ENCODE measurements at regions not wholly inside any gene's neighbourhood (a gene's known extent, or its start where the extent isn't known, plus 50 kb on each side); places are given as distances from the start of the nearest gene placed in this dataset.

- H3K4me3 ChIP-seq (ENCODE audit: insufficient read length, low read depth), result no peak overlapping the region
- H3K9ac ChIP-seq (ENCODE audit: insufficient read length, low read depth), result no peak overlapping the region
- TF ChIP-seq YY1 (IDR thresholded peaks at IDR 0.05; ENCODE audit: insufficient read depth, insufficient read length), result no peak
- no peak for TF ChIP-seq ZNF274 (IDR thresholded peaks at IDR 0.05; ENCODE audit: low read depth, low read length)
- TF ChIP-seq SUZ12 (IDR thresholded peaks at IDR 0.05; ENCODE audit: extremely low read depth, insufficient read depth, insufficient read length), result no peak
- no peak for DNase-seq (ENCODE audit: low read depth, low spot score)
- no peaks in the 10 kb centered on the region for H3K9me3 ChIP-seq (ENCODE audit: insufficient read depth, low read length)
- no peaks in the 10 kb centered on the region for H3K27me3 ChIP-seq (ENCODE audit: insufficient read depth, insufficient read length)
- H3K36me3 ChIP-seq (ENCODE audit: insufficient read depth, insufficient read length, low read length), result no peaks in the 10 kb centered on the region
- no peaks in the 10 kb centered on the region for H3K4me1 ChIP-seq (ENCODE audit: insufficient read depth, insufficient read length)
Measured at GRCh38 chr10:33573606-33574005, 239.1 kb upstream of the NRP1 start.

- TF ChIP-seq ZNF274 (IDR thresholded peaks at IDR 0.05; ENCODE audit: low read depth, low read length), result no peak
- TF ChIP-seq SUZ12 (IDR thresholded peaks at IDR 0.05; ENCODE audit: extremely low read depth, insufficient read depth, insufficient read length), result no peak
- TF ChIP-seq YY1 (IDR thresholded peaks at IDR 0.05; ENCODE audit: insufficient read depth, insufficient read length), result no peak
- Histone ChIP-seq H3K9me3 (ENCODE audit: insufficient read depth, low read length) (no peaks in the 10 kb centered on the region), H3K9ac (ENCODE audit: insufficient read length, low read depth) (no peak overlapping the region), H3K4me3 (ENCODE audit: insufficient read length, low read depth) (no peak overlapping the region), H3K36me3 (ENCODE audit: insufficient read depth, insufficient read length, low read length) (no peaks in the 10 kb centered on the region), H3K27me3 (ENCODE audit: insufficient read depth, insufficient read length) (no peaks in the 10 kb centered on the region), H3K4me1 (ENCODE audit: insufficient read depth, insufficient read length) (no peaks in the 10 kb centered on the region)
- DNase-seq (ENCODE audit: low read depth, low spot score), result no peak
Measured at GRCh38 chr10:33571616-33572015, 237.1 kb upstream of the NRP1 start.

DNA sequence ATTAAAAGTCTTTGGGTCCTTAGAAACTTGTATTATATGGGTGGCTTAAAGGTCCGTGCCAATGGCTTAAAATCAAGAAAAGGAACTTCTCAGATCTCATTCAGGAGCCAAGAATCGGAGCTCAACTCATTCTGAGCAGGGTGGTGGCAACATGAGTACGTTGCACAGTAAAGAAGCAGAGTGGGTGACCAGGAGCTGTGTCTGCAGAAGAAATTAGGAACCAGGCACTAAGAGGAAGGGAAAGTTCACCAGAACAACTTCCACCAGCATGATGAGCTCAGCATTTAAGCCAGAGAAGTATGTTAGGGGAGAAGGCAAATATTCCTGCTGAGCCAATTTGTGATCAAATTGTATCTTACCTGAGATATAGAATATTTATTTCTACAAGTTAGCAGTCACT is 236.0 kb upstream of the NRP1 start:
- Histone ChIP-seq H3K27me3 (ENCODE audit: insufficient read depth, insufficient read length) (no peaks in the 10 kb centered on the region), H3K4me1 (ENCODE audit: insufficient read depth, insufficient read length) (no peaks in the 10 kb centered on the region), H3K9me3 (ENCODE audit: insufficient read depth, low read length) (no peaks in the 10 kb centered on the region), H3K9ac (ENCODE audit: insufficient read length, low read depth) (no peak overlapping the region), H3K4me3 (ENCODE audit: insufficient read length, low read depth) (no peak overlapping the region), H3K36me3 (ENCODE audit: insufficient read depth, insufficient read length, low read length) (no peaks in the 10 kb centered on the region)
- DNase-seq (ENCODE audit: low read depth, low spot score), result no peak
- TF ChIP-seq ZNF274 (IDR thresholded peaks at IDR 0.05; ENCODE audit: low read depth, low read length), result no peak
- no peak for TF ChIP-seq YY1 (IDR thresholded peaks at IDR 0.05; ENCODE audit: insufficient read depth, insufficient read length)
- TF ChIP-seq SUZ12 (IDR thresholded peaks at IDR 0.05; ENCODE audit: extremely low read depth, insufficient read depth, insufficient read length), result no peak

DNA sequence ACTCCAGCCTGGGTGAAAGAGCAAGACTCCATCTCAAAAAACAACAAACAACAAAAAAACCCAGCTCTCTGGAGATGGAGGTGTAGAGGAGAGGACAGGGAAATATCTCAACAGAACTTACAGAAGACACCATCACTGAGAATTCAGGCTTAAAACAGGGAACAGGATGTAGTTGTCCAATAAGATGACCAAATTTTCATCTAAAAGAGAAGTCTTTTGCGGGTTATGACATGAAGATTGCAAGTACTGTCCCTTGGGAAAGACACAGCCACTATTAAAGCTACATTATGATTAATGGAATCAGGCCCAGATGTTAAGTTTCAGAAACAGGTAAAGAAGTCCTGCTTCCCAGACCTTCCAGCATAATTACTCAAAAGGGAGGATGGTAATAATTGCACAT is 235.2 kb upstream of the NRP1 start:
- Histone ChIP-seq H3K36me3 (ENCODE audit: insufficient read depth, insufficient read length, low read length) (no peaks in the 10 kb centered on the region), H3K4me3 (ENCODE audit: insufficient read length, low read depth) (no peak overlapping the region), H3K4me1 (ENCODE audit: insufficient read depth, insufficient read length) (no peaks in the 10 kb centered on the region), H3K27me3 (ENCODE audit: insufficient read depth, insufficient read length) (no peaks in the 10 kb centered on the region), H3K9me3 (ENCODE audit: insufficient read depth, low read length) (no peaks in the 10 kb centered on the region), H3K9ac (ENCODE audit: insufficient read length, low read depth) (no peak overlapping the region)
- DNase-seq (ENCODE audit: low read depth, low spot score), result no peak
- no peak for TF ChIP-seq YY1 (IDR thresholded peaks at IDR 0.05; ENCODE audit: insufficient read depth, insufficient read length)

- H3K36me3 ChIP-seq (ENCODE audit: insufficient read depth, insufficient read length, low read length), result no peaks in the 10 kb centered on the region
- H3K27me3 ChIP-seq (ENCODE audit: insufficient read depth, insufficient read length), result no peaks in the 10 kb centered on the region
- H3K4me3 ChIP-seq (ENCODE audit: insufficient read length, low read depth), result no peak overlapping the region
- H3K9me3 ChIP-seq (ENCODE audit: insufficient read depth, low read length), result no peaks in the 10 kb centered on the region
- H3K4me1 ChIP-seq (ENCODE audit: insufficient read depth, insufficient read length), result no peaks in the 10 kb centered on the region
- TF ChIP-seq SUZ12 (IDR thresholded peaks at IDR 0.05; ENCODE audit: extremely low read depth, insufficient read depth, insufficient read length) (no peak), YY1 (IDR thresholded peaks at IDR 0.05; ENCODE audit: insufficient read depth, insufficient read length) (no peak), ZNF274 (IDR thresholded peaks at IDR 0.05; ENCODE audit: low read depth, low read length) (no peak)
- H3K9ac ChIP-seq (ENCODE audit: insufficient read length, low read depth), result no peak overlapping the region
- DNase-seq (ENCODE audit: low read depth, low spot score), result peak; percentile 33
Measured at GRCh38 chr10:33566426-33566825, 232.0 kb upstream of the NRP1 start.

DNA sequence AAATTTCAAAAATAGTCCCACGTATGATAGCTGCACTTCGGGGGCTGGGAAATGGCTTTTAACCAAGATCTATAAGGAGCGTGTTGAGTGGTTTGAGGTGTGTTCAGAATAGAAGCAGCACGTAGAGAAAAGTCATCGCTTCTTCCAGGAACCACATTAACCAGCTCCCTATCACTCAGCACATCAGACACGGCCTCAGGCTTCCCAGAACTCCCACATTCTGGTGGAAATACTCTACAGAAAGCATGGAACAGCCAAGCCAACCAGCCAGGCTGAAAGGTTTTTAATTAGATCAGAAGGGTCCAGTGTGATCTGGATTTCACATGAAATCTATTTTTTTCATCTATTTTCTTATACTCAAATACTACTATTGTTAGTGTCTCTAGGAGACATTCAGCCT is 231.5 kb upstream of the NRP1 start:
- H3K36me3 ChIP-seq (ENCODE audit: insufficient read depth, insufficient read length, low read length), result no peaks in the 10 kb centered on the region
- DNase-seq (ENCODE audit: low read depth, low spot score), result peak; percentile 1
- no peak for TF ChIP-seq ZNF274 (IDR thresholded peaks at IDR 0.05; ENCODE audit: low read depth, low read length)
- TF ChIP-seq YY1 (IDR thresholded peaks at IDR 0.05; ENCODE audit: insufficient read depth, insufficient read length), result no peak
- TF ChIP-seq SUZ12 (IDR thresholded peaks at IDR 0.05; ENCODE audit: extremely low read depth, insufficient read depth, insufficient read length), result no peak

DNA sequence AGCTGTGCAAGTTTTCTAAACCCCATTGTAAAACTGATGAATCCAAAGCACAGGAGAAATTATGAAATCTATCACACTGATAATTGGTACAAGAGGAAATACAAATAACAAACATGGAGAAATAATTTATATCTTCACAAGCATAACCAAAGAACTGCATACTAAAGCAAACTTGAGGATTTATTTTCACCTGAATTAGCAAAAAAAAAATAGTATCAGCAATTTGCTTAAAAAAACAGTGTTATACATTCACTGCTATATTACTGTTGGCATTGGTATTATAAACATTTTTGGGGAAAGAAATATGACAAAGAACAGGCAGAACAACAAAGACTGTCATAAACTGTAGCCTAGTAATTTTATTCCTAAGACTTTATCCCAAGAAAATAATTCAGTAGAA is 230.8 kb upstream of the NRP1 start:
- H3K9ac ChIP-seq (ENCODE audit: insufficient read length, low read depth), result no peak overlapping the region
- H3K36me3 ChIP-seq (ENCODE audit: insufficient read depth, insufficient read length, low read length), result no peaks in the 10 kb centered on the region
- no peak for TF ChIP-seq SUZ12 (IDR thresholded peaks at IDR 0.05; ENCODE audit: extremely low read depth, insufficient read depth, insufficient read length)
- TF ChIP-seq ZNF274 (IDR thresholded peaks at IDR 0.05; ENCODE audit: low read depth, low read length), result no peak
- TF ChIP-seq YY1 (IDR thresholded peaks at IDR 0.05; ENCODE audit: insufficient read depth, insufficient read length), result no peak
- no peak overlapping the region for H3K4me3 ChIP-seq (ENCODE audit: insufficient read length, low read depth)
- H3K9me3 ChIP-seq (ENCODE audit: insufficient read depth, low read length), result no peaks in the 10 kb centered on the region
- no peak for DNase-seq (ENCODE audit: low read depth, low spot score)
- H3K27me3 ChIP-seq (ENCODE audit: insufficient read depth, insufficient read length), result no peaks in the 10 kb centered on the region
- H3K4me1 ChIP-seq (ENCODE audit: insufficient read depth, insufficient read length), result no peaks in the 10 kb centered on the region

More for the DNA sequence above, 231.5 kb upstream of the NRP1 start:
- Histone ChIP-seq H3K4me3 (ENCODE audit: insufficient read length, low read depth) (no peak overlapping the region), H3K9me3 (ENCODE audit: insufficient read depth, low read length) (no peaks in the 10 kb centered on the region), H3K27me3 (ENCODE audit: insufficient read depth, insufficient read length) (no peaks in the 10 kb centered on the region), H3K4me1 (ENCODE audit: insufficient read depth, insufficient read length) (no peaks in the 10 kb centered on the region), H3K9ac (ENCODE audit: insufficient read length, low read depth) (no peak overlapping the region)

DNA sequence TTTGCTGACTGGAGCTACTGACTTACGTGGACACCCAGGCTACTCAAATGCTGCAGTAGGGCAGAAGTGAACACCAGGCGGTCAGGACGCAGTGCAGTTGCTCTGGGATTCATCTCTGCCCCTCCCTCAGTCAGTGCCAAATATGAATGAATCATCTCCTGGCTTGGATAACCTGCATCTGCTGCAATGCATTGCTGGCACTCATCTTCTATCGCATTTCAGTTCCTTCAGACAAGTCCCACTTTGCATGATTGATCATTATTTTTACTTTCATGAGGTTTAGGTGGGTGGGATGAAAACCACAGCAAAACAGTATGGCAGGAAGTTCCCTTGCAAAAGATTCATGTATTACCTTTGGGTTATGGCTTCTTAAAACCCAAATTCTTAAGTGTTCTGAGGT is 224.6 kb upstream of the NRP1 start:
- no peak for DNase-seq (ENCODE audit: low read depth, low spot score)
- no peak for TF ChIP-seq ZNF274 (IDR thresholded peaks at IDR 0.05; ENCODE audit: low read depth, low read length)
- TF ChIP-seq YY1 (IDR thresholded peaks at IDR 0.05; ENCODE audit: insufficient read depth, insufficient read length), result no peak
- TF ChIP-seq SUZ12 (IDR thresholded peaks at IDR 0.05; ENCODE audit: extremely low read depth, insufficient read depth, insufficient read length), result no peak
- H3K9me3 ChIP-seq (ENCODE audit: insufficient read depth, low read length), result no peaks in the 10 kb centered on the region
- no peaks in the 10 kb centered on the region for H3K27me3 ChIP-seq (ENCODE audit: insufficient read depth, insufficient read length)
- H3K4me3 ChIP-seq (ENCODE audit: insufficient read length, low read depth), result no peak overlapping the region
- no peak overlapping the region for H3K9ac ChIP-seq (ENCODE audit: insufficient read length, low read depth)
- H3K36me3 ChIP-seq (ENCODE audit: insufficient read depth, insufficient read length, low read length), result no peaks in the 10 kb centered on the region
- H3K4me1 ChIP-seq (ENCODE audit: insufficient read depth, insufficient read length), result no peaks in the 10 kb centered on the region

All from NT2/D1 (cell line).